ENCODE measurements at regions not wholly inside any gene's neighbourhood (a gene's known extent, or its start where the extent isn't known, plus 50 kb on each side); places are given as distances from the start of the nearest gene placed in this dataset.

DNA sequence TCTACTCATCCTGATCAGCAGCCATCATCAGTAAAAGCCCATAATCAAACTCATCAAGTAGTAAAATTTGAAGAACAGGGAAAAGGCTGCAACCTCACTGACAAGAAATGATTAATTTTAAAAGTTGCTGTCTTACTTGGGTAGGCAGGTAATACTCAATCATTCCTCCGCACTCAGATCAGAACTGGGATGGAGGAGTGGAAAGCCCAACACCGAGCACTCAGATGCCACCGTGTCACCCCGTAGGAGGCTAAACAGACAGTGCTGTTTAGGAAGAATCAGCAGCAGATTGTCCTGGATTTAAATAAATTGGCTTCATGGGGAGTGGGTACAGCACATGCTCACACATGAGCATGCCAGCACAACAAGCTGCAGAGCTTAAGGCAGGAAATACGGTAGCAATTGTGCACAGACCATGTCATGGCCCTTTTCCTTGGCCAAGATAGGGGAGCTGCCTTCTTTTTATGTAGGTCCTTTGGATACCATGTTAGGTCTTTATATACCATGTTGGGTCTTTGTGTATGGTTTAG is 92.6 kb upstream of the CDH6 start:
- TF ChIP-seq CTCF (IDR thresholded peaks at IDR 0.05) (no peak), POLR2A (IDR thresholded peaks at IDR 0.05) (no peak), POLR2AphosphoS5 (IDR thresholded peaks at IDR 0.05) (no peak)

Data from prostate gland (tissue), 2 donors.